PC-3 (cell line): ENCODE measurements at regions not wholly inside any gene's neighbourhood (a gene's known extent, or its start where the extent isn't known, plus 50 kb on each side); places are given as distances from the start of the nearest gene placed in this dataset.
A peak's percentile ranks its signal among the peaks of the same experiment; 100 is the strongest.

Experiments
- ATAC-seq: fragments of 200-7000 bp; cut with Tn5 transposase; 2 replicates; pipeline ENCODE4 v1.9.1; 2020; ENCODE audit warnings: mild to moderate bottlenecking, moderate library complexity
- BruUV-seq: library from RNA; stranded (reverse); fragments of 400-500 nt; replicated peaks from 2 replicates; lab custom pipeline; 2021; lab: Mats Ljungman, UMichigan
- CTCF ChIA-PET: fragments of 300-600 bp; sonication (Branson Sonifier 250); formaldehyde crosslinking; loops from one replicate; lab custom pipeline; 2022; ENCODE audit warnings: antibody characterized with exemption; lab: Charles Lee
- POLR2A ChIA-PET: fragments of 300-600 bp; sonication (Branson Sonifier 250); formaldehyde crosslinking; loops from one replicate; lab custom pipeline; 2022; ENCODE audit warnings: antibody characterized with exemption; ENCODE audit not compliant: unreplicated experiment; lab: Charles Lee
- DNase-seq: peaks from one replicate; pipeline ENCODE4 v3.0.0-alpha.2; 2015
- H2AFZ ChIP-seq: fragments of 300-600 bp; sonication (generic); 2 replicates; pipeline ENCODE4 v1.6.0; 2016; ENCODE audit warnings: antibody characterized with exemption, low read length
- H3F3A ChIP-seq: fragments of 300-600 bp; sonication (generic); one replicate; pipeline ENCODE4 v1.6.0; 2017; ENCODE audit warnings: antibody characterized with exemption, low read length, control low read depth, mild to moderate bottlenecking; ENCODE audit not compliant: unreplicated experiment
- H3K27ac ChIP-seq: fragments of 300-600 bp; sonication (generic); 2 replicates; pipeline ENCODE4 v1.5.1; 2016; ENCODE audit warnings: mild to moderate bottlenecking, low read length
- H3K27me3 ChIP-seq: fragments of 300-600 bp; sonication (generic); 2 replicates; pipeline ENCODE4 v1.6.1; 2016; ENCODE audit warnings: low read length, mixed read lengths
- H3K36me3 ChIP-seq: fragments of 300-600 bp; sonication (generic); 2 replicates; pipeline ENCODE4 v1.6.1; 2016; ENCODE audit warnings: low read depth, mixed run types, low read length, mixed read lengths
- H3K4me1 ChIP-seq: fragments of 300-600 bp; sonication (generic); 2 replicates; pipeline ENCODE4 v1.5.1; 2016; ENCODE audit warnings: low read length; ENCODE audit not compliant: insufficient read depth
- H3K4me2 ChIP-seq: fragments of 300-600 bp; sonication (generic); 2 replicates; pipeline ENCODE4 v1.6.0; 2016; ENCODE audit warnings: low read length
- H3K4me3 ChIP-seq: fragments of 300-600 bp; sonication (generic); 2 replicates; pipeline ENCODE4 v1.5.1; 2016; ENCODE audit warnings: mild to moderate bottlenecking, low read length, mixed read lengths
- H3K79me2 ChIP-seq: fragments of 300-600 bp; sonication (generic); 2 replicates; pipeline ENCODE4 v1.6.1; 2017; ENCODE audit warnings: low read length, mixed read lengths
- H3K9ac ChIP-seq: fragments of 300-600 bp; sonication (generic); 2 replicates; pipeline ENCODE4 v1.6.0; 2016; ENCODE audit warnings: mild to moderate bottlenecking, low read length
- H3K9me2 ChIP-seq: fragments of 300-600 bp; sonication (generic); replicated peaks from 2 replicates; pipeline ENCODE4 v1.6.1; 2016; ENCODE audit warnings: mixed run types, low read length, mixed read lengths
- H3K9me3 ChIP-seq: fragments of 300-600 bp; sonication (generic); 2 replicates; pipeline ENCODE4 v1.6.1; 2016; ENCODE audit warnings: low read length, mixed read lengths
- H4K20me1 ChIP-seq: fragments of 300-600 bp; sonication (generic); 2 replicates; pipeline ENCODE4 v1.6.1; 2016; ENCODE audit warnings: low read length, mixed read lengths
- CTCF ChIP-seq: fragments of 300-600 bp; sonication (generic); conservative IDR thresholded peaks from 2 replicates; pipeline ENCODE4 v1.5.1; 2017; ENCODE audit warnings: antibody characterized with exemption, low read depth, mild to moderate bottlenecking, low read length
- EZH2 ChIP-seq: fragments of 300-600 bp; sonication (generic); IDR thresholded peaks from one replicate; pipeline ENCODE4 v1.6.1; 2017; ENCODE audit warnings: antibody characterized with exemption, mild to moderate bottlenecking, low read length; ENCODE audit not compliant: unreplicated experiment
- EZH2phosphoT487 ChIP-seq: fragments of 300-600 bp; sonication (generic); IDR thresholded peaks from 2 replicates; pipeline ENCODE4 v1.6.1; 2018; ENCODE audit warnings: mild to moderate bottlenecking, antibody characterized with exemption, low read length, borderline replicate concordance
- intact Hi-C: fragments of 100-400 bp; cut with micrococcal nuclease; formaldehyde crosslinking; loops from 2 replicates; pipeline ENCODE4 v1.9.0; 2023

- no peaks in the 10 kb centered on the region for H3K9me2 ChIP-seq
- no peaks in the 10 kb centered on the region for H3K4me1 ChIP-seq
- CTCF ChIA-PET: no interaction called here
- DNase-seq: no peak
- intact Hi-C loops: no loop called here
- ATAC-seq: no peak
- no peaks in the 10 kb centered on the region for H4K20me1 ChIP-seq
- H3K9me3 ChIP-seq: no peaks in the 10 kb centered on the region
- H3F3A ChIP-seq: no peaks in the 10 kb centered on the region
- no peak overlapping the region for H2AFZ ChIP-seq
- H3K4me3 ChIP-seq: no peak overlapping the region
- H3K4me2 ChIP-seq: no peak overlapping the region
- H3K27ac ChIP-seq: no peak overlapping the region
- no peak for TF ChIP-seq EZH2
- TF ChIP-seq CTCF: no peak
- no peaks in the 10 kb centered on the region for H3K36me3 ChIP-seq
- H3K79me2 ChIP-seq: no peaks in the 10 kb centered on the region
- H3K9ac ChIP-seq: no peak overlapping the region
- BruUV-seq: no TSS peak
- H3K27me3 ChIP-seq: peaks cover 17% of the 10 kb centered on the region
- POLR2A ChIA-PET: no interaction called here
These were observed 1816.3 kb upstream of the TENM3 start for GRCh38 chr4:180426938-180427337.

- no peak overlapping the region for H3K9ac ChIP-seq
- H3K27ac ChIP-seq: no peak overlapping the region
- no peaks in the 10 kb centered on the region for H4K20me1 ChIP-seq
- intact Hi-C loops: no loop called here
- TF ChIP-seq EZH2phosphoT487 (no peak), EZH2 (no peak), CTCF (no peak)
- BruUV-seq: no TSS peak
- no peaks in the 10 kb centered on the region for H3K36me3 ChIP-seq
- no peaks in the 10 kb centered on the region for H3F3A ChIP-seq
- no peaks in the 10 kb centered on the region for H3K4me1 ChIP-seq
- peaks cover 32% of the 10 kb centered on the region for H3K27me3 ChIP-seq
- no peaks in the 10 kb centered on the region for H3K9me3 ChIP-seq
- H3K4me2 ChIP-seq: no peak overlapping the region
- H3K9me2 ChIP-seq: no peaks in the 10 kb centered on the region
- POLR2A ChIA-PET: interaction anchor here (0.7 kb wide), 1 partner anchor 86 kb away, joined by 3 read pairs; no protein-coding TSS in a partner anchor
- H2AFZ ChIP-seq: no peak overlapping the region
- no peaks in the 10 kb centered on the region for H3K79me2 ChIP-seq
- ATAC-seq (no peak), DNase-seq (no peak)
- no peak overlapping the region for H3K4me3 ChIP-seq
- CTCF ChIA-PET: no interaction called here
These were observed 1812.9 kb upstream of the TENM3 start for GRCh38 chr4:180430283-180430682.

GRCh38 chr4:180434131-180434895 is 1808.9 kb upstream of the TENM3 start:
- no peak overlapping the region for H2AFZ ChIP-seq
- POLR2A ChIA-PET: no interaction called here

More at GRCh38 chr4:180434131-180434895, 1808.9 kb upstream of the TENM3 start:
- no peaks in the 10 kb centered on the region for H3K4me1 ChIP-seq
- H3K9ac ChIP-seq: no peak overlapping the region
- no peak overlapping the region for H3K4me2 ChIP-seq
- H4K20me1 ChIP-seq: no peaks in the 10 kb centered on the region
- no peaks in the 10 kb centered on the region for H3K9me2 ChIP-seq
- no peak overlapping the region for H3K27ac ChIP-seq
- intact Hi-C loops: no loop called here
- H3K9me3 ChIP-seq: no peaks in the 10 kb centered on the region
- H3K36me3 ChIP-seq: no peaks in the 10 kb centered on the region
- DNase-seq: peak; percentile 18
- no peaks in the 10 kb centered on the region for H3K79me2 ChIP-seq
- TF ChIP-seq CTCF (no peak), EZH2 (no peak), EZH2phosphoT487 (no peak)
- peaks cover 53% of the 10 kb centered on the region for H3K27me3 ChIP-seq
- CTCF ChIA-PET: no interaction called here
- BruUV-seq: no TSS peak
- ATAC-seq: no peak
- H3F3A ChIP-seq: no peaks in the 10 kb centered on the region
- no peak overlapping the region for H3K4me3 ChIP-seq
